T1000 (cell line): ENCODE measurements at regions not wholly inside any gene's neighbourhood (a gene's known extent, or its start where the extent isn't known, plus 50 kb on each side); places are given as distances from the start of the nearest gene placed in this dataset.

ENCODE experiments used
- DNase-seq: peaks from one replicate; lab custom pipeline; 2025; ENCODE audit warnings: mixed read lengths; lab: John Stamatoyannopoulos, UW

- no peak for DNase-seq
These were observed 367.2 kb downstream of the TMEM232 start for GRCh38 chr5:110359221-110359620.

GRCh38 chr5:110361471-110361870 is 365.0 kb downstream of the TMEM232 start:
- DNase-seq: no peak

- no peak for DNase-seq
These were observed 364.2 kb downstream of the TMEM232 start for GRCh38 chr5:110362261-110362660.

- DNase-seq: no peak
These were observed 359.8 kb downstream of the TMEM232 start for GRCh38 chr5:110366716-110367115.
